ENCODE measurements at regions not wholly inside any gene's neighbourhood (a gene's known extent, or its start where the extent isn't known, plus 50 kb on each side); places are given as distances from the start of the nearest gene placed in this dataset.
"Not testable (repeated sequence)": the region's sequence is repeated elsewhere in the genome, so short reads cannot be mapped to it uniquely, and the experiment has no call there.

DNA sequence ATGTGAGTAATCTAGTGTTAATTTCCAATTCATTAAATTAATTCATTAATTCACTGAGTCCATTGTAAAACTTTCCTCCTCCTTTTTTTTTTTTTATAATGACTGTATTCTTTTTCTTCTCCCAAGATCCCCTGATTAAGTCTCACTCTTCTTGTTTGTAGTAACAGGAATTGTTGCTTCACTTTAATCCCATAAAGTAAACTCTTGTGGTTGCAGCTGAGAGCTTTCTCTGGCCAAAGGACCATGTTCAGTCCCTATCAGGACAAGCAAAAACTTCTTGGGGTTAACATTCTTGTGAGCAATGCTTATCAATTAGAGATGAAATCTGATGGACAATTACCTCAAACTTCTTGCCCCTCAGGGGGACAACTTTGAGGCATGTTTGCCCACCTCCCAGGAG lies 400.2 kb upstream of the SPHKAP start:
- TF ChIP-seq, protein P1, sequence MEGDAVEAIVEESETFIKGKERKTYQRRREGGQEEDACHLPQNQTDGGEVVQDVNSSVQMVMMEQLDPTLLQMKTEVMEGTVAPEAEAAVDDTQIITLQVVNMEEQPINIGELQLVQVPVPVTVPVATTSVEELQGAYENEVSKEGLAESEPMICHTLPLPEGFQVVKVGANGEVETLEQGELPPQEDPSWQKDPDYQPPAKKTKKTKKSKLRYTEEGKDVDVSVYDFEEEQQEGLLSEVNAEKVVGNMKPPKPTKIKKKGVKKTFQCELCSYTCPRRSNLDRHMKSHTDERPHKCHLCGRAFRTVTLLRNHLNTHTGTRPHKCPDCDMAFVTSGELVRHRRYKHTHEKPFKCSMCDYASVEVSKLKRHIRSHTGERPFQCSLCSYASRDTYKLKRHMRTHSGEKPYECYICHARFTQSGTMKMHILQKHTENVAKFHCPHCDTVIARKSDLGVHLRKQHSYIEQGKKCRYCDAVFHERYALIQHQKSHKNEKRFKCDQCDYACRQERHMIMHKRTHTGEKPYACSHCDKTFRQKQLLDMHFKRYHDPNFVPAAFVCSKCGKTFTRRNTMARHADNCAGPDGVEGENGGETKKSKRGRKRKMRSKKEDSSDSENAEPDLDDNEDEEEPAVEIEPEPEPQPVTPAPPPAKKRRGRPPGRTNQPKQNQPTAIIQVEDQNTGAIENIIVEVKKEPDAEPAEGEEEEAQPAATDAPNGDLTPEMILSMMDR (IDR thresholded peaks at IDR 0.05; ENCODE audit: unreplicated experiment) = no peak
- no peak for DNase-seq (ENCODE audit: low spot score in 2 of 2, unreplicated experiment in 2 of 2)
- no peaks in the 10 kb centered on the region for H3K36me3 Mint-ChIP-seq
- peaks cover 2% of the 10 kb centered on the region for H3K27me3 Mint-ChIP-seq (ENCODE audit: low read depth)
- peaks cover 9% of the 10 kb centered on the region for H3K9me3 Mint-ChIP-seq
- H3K27ac Mint-ChIP-seq = no peak overlapping the region
- no peaks in the 10 kb centered on the region for H3K4me1 Mint-ChIP-seq
- no peak overlapping the region for H3K4me3 Mint-ChIP-seq

- DNase-seq (ENCODE audit: low spot score in 2 of 2, unreplicated experiment in 2 of 2) = no peak
- Mint-ChIP-seq H3K27ac (no peak overlapping the region), H3K9me3 (peaks cover 5% of the 10 kb centered on the region), H3K4me1 (no peaks in the 10 kb centered on the region), H3K27me3 (ENCODE audit: low read depth) (no peaks in the 10 kb centered on the region), H3K4me3 (no peak overlapping the region), H3K36me3 (no peaks in the 10 kb centered on the region)
- TF ChIP-seq, protein P1 (IDR thresholded peaks at IDR 0.05; ENCODE audit: unreplicated experiment) = no peak
Measured at GRCh38 chr2:228575897-228576296, 394.4 kb upstream of the SPHKAP start.

GRCh38 chr2:228568275-228568674 lies 386.8 kb upstream of the SPHKAP start:
- not testable (repeated sequence) for DNase-seq (ENCODE audit: low spot score in 2 of 2, unreplicated experiment in 2 of 2); H3K4me1 Mint-ChIP-seq; H3K27ac Mint-ChIP-seq; H3K9me3 Mint-ChIP-seq; H3K36me3 Mint-ChIP-seq; H3K27me3 Mint-ChIP-seq (ENCODE audit: low read depth); H3K4me3 Mint-ChIP-seq

DNA sequence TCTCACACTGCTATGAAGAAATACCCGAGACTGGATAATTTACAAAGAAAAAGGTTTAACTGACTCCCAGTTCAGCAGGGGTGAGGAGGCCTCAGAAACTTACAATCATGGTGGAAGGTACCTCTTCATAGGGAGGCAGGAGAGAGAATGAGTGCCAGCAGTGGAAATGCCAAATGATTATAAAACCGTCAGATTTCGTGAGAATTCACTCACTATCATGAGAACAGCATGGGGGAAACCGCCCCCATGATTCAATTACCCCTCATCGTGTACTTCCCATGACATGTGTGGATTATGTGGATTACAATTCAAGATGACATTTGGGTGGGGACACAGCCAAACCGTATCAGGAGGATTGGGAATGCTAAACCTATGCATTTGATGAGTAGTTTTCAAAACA lies 380.3 kb upstream of the SPHKAP start:
- Mint-ChIP-seq H3K27me3 (ENCODE audit: low read depth) (no peaks in the 10 kb centered on the region), H3K9me3 (peaks cover 4% of the 10 kb centered on the region), H3K27ac (no peak overlapping the region), H3K36me3 (no peaks in the 10 kb centered on the region), H3K4me1 (no peaks in the 10 kb centered on the region), H3K4me3 (no peak overlapping the region)
- DNase-seq (ENCODE audit: low spot score in 2 of 2, unreplicated experiment in 2 of 2) = no peak
- TF ChIP-seq, protein P1 (IDR thresholded peaks at IDR 0.05; ENCODE audit: unreplicated experiment) = no peak

DNA sequence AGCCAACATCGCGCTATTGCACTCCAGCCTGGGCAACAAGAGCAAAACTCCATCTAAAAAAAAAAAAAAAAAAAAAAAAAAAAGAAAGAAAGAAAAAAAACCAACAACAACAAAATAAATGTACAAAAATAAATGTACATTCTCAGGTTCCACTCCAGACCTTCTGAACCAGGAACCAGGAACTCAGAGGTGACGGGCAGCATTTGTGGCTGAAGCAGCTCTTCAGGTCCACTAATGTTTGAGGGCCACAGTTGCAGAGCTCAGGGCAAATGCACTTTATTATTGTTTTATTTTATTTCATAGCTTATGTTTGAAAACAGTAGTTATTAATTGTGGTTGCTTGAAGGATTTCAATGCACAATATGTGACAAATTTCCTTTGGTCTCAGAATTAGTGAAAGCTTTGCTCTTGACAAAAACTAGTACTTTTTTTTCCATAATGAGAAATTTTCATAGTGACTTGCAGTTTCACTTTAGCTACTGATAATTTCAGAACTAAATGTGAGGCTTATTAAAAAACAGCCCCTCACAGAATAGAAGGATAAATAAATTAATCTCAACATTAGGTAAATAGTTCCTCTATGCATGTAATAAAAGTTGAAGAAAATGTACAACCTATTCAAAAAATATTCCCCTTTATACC lies 378.4 kb upstream of the SPHKAP start:
- Mint-ChIP-seq H3K9me3 (peaks cover 4% of the 10 kb centered on the region), H3K4me1 (no peaks in the 10 kb centered on the region), H3K27ac (no peak overlapping the region), H3K27me3 (ENCODE audit: low read depth) (no peaks in the 10 kb centered on the region), H3K36me3 (no peaks in the 10 kb centered on the region), H3K4me3 (no peak overlapping the region)
- DNase-seq (ENCODE audit: low spot score in 2 of 2, unreplicated experiment in 2 of 2) = no peak
- TF ChIP-seq, protein P1 (IDR thresholded peaks at IDR 0.05; ENCODE audit: unreplicated experiment) = no peak

- H3K36me3 Mint-ChIP-seq = no peaks in the 10 kb centered on the region
- TF ChIP-seq, protein P1 (IDR thresholded peaks at IDR 0.05; ENCODE audit: unreplicated experiment) = no peak
- H3K4me3 Mint-ChIP-seq = no peak overlapping the region
Measured at GRCh38 chr2:228556717-228557116, 375.2 kb upstream of the SPHKAP start.

More at GRCh38 chr2:228556717-228557116, 375.2 kb upstream of the SPHKAP start:
- Mint-ChIP-seq H3K27me3 (ENCODE audit: low read depth) (no peaks in the 10 kb centered on the region), H3K9me3 (peaks cover 8% of the 10 kb centered on the region), H3K27ac (no peak overlapping the region), H3K4me1 (no peaks in the 10 kb centered on the region)
- DNase-seq (ENCODE audit: low spot score in 2 of 2, unreplicated experiment in 2 of 2) = no peak

All from mesothelial cell of epicardium (in vitro differentiated cells).